HG03432 (cell line): ENCODE measurements at regions not wholly inside any gene's neighbourhood (a gene's known extent, or its start where the extent isn't known, plus 50 kb on each side); places are given as distances from the start of the nearest gene placed in this dataset.

ENCODE experiments used
- ATAC-seq: cut with Tn5 transposase; IDR thresholded peaks from one replicate; pipeline ENCODE4 v1.9.1; 2021; ENCODE audit warnings: mild to moderate bottlenecking, moderate library complexity; ENCODE audit not compliant: unreplicated experiment

DNA sequence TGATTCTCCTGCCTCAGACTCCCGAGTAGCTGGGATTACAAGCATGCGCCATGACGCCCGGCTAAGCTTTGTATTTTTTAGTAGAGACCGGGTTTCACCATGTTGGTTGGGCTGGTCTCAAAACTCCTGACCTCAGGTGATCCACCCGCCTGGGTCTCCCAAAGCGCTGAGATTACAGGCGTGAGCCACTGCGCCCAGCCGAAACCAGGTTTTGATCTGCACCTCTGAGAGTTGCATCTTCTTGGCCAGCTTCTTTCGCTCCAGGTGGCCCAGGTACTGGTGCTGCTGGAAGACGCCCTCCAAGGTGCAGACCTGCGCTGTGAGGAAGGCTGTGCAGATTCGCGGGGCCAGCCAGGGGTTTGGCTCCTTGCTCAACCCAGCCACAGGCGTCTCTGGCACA is 275.4 kb upstream of the LRRC3B start:
- ATAC-seq, result no peak

DNA sequence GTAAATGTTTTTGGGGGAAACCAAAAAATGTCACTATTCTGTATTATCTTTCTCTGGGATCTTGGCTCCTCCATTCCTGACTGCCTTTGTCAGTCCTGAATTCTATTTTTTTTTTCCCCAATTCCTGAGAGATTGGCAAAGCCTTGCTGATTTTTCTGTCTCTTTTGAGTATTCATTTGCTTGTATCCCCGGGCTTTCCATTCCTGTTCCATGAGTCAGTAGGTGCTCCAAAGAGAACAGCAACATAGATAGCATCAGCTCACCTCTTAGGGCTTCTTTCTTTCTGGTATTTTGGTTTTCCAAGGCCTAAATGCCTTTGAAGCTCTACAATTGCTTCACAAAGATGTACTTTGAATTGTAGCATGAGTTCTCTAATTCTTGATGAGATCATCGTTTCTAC is 271.7 kb upstream of the LRRC3B start:
- no peak for ATAC-seq

DNA sequence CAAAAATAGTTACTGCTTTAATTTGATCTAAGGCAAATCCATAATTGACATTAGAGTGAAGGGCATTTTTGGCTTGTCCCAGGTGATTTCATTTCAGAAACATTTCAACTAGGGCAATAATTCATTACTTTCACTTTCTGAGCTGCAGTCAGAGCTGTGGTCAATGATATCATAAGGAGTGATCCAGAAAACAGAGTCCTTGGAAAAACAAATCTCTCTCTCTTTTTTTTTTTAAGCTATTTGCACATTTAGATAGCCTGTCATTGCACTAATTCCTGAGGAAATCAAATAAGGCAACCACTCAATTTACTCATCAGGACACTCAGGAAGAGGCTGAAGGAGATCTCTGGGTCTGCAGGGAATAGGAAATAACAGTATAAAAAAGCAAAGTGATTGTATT is 269.5 kb upstream of the LRRC3B start:
- ATAC-seq, result no peak

DNA sequence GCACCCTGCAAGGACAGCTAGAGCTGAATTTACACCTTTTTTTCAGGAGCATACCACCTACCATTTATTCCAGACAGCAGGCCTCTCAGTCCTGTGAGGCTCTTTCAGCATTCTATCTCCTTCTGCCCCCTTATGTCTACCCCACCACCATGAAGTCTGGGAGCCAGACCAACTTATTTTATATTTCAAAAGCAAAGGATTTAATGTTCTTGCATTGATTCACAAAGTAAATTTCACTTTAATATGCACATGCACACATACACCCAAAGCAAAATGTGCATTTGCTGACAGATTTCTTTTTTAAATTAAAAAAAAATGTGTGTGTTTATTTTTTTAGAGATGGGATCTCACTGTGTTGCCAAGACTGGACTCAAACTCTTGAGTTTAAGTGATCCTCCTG is 264.2 kb upstream of the LRRC3B start:
- ATAC-seq, result no peak

DNA sequence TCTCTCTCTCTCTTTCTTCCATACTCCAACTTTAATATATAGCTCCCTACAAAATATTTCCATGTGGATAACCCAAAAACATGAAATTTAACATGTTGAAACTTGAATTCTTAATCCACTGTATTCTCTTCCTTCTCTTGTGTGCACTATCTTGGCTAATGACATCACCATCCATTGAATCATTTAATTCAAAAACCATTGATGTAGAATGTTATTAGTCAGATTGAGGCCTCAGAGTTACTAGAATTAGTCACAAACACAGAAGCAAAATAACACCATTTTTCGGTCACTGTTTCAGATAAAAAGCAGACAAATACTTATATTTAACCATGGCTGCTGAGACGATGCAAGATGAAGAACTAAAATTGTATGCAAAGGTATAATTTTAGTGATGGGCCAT is 256.9 kb upstream of the LRRC3B start:
- peak; percentile 59 for ATAC-seq

DNA sequence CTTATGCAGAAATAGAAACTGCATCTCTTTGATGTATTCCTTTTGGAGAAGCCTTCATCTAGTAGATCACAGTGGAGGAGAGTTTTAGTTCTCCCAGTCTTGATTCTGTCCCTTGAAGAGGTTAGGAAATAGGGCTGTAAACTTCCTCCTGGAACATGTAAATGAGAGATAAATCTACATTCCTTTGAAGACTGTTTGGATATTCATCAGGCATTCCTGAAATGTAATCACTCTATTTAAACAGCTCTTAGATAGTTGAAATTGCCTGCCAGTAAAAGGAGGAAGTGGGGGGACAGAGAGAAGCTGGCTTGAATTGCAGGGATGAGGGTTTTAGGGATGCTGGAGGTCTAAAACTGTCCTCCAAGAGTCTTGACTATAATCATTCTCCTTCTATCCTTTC is 254.3 kb upstream of the LRRC3B start:
- ATAC-seq, result no peak

DNA sequence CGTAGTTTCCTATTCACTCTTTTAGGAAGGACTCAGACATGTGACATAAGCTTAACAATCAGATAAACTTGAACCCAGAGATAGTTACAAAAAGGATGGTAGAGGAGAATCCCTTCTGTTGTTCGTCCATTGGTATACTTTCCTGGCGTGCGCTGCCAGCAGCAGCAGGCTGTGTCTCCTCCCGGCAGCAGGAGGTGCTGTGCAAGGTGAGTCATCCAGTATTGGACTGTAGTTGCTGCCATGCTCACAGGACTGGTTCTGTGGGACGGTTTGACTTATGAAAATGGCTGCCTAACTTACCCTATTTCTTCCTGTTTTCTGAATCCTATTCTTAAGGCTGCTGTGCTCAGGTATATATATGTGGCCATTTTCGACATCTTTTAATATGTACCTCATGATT is 253.4 kb upstream of the LRRC3B start:
- no peak for ATAC-seq

DNA sequence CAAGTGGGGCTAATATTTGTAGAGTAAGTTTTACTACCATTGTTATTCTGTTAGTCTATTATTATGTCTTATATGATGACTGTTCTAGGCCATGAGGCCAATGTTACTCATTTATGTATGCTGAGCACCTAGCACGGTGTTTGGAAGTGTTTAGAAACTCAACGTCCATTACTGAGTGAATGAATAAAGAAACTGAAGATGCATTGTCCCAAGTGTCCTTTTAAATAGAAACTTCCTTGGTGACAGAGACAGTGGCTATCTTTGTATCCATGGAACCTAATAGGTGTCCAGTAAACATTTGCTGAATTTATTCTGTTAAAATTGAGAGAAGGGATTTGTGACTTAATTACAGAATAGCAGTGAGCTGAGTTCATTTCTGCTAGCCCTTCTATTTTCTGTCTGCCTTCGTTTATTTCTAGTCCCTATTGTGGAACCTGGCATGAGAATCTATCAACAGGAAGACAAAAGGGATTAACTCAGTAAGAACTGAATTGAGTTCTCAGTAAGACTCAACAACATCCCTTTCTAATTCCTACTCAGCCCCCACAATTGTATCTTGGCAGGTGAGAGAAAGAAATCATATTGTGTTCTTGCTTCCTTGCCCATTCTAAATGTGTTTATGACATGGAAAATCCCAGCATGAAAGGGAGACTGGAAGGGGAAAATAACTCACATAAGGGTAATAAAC is 246.6 kb upstream of the LRRC3B start:
- no peak for ATAC-seq

DNA sequence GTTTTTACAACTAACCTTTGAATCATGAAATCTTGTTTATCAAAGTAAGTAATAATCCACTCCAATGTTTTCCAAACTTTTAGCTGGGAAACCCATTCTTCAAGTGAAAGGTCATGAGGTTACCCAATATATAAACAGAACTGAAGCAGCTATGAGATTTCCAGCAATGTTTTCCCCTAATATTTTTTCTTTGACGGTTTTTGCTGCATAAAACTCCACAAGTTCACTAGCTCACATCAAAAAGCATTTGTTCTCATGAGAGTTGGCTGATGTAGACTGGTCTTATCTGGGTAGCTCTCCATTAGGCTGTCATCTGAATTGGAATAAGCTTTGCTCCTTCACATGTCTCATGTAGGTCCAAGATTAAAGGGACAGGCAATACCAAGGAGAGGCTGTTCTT is 241.2 kb upstream of the LRRC3B start:
- ATAC-seq, result no peak

DNA sequence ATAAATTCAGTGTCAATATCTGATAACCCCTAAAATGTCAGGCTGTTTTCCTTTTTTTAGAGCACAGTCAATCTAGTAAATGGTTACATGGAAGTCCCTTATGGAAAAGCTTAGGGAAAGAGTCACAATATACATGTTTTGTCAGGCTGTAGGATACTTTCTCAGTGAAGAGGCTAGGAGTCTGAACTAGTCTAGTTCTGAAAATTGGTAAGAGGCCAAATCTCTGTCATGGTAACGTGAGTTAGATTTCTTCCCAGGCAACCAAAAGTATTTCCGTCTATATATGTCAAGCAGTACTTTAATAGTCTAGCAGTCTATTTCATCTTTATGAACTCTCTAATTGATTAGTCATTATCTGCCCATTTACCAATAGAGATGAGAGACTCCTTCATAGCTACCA is 215.9 kb upstream of the LRRC3B start:
- ATAC-seq, result no peak

DNA sequence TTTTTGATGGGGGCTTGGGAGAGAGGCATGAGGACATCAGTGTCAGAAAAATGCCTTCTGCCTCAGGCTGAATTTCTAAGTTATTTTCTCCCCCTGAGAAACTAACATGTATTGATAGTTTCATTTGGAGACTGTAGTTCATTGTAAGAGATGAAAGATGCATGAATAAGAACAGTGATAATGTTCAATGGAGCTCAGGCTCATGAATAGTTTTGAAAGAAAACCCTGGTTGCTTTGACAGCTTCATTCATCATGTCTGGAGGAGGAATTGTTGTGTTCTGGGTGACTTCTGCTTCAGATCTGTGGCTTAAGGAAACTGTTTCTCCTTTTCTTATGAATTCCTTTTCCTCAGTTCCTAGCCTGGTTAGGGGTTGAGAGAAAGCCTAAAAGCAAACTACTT is 204.0 kb upstream of the LRRC3B start:
- ATAC-seq, result no peak

DNA sequence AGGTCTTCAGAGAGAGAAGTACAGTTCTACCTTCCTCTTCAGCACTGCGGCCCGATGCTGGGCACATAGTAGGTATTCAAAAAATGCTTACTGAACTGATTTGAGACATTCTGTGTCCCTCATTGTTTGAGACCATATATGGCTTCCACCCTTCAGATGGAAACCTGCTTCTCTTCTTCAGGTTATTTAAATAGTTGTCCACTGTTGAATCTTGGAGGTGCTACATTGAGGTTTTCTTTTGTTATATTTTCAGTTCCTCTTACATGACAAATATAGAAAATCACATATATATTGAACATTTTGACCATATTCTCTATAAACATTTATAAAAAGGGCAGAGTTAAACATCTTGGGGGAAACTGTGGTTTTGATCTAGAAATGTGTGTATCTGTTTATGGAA is 200.2 kb upstream of the LRRC3B start:
- peak; percentile 73 for ATAC-seq

DNA sequence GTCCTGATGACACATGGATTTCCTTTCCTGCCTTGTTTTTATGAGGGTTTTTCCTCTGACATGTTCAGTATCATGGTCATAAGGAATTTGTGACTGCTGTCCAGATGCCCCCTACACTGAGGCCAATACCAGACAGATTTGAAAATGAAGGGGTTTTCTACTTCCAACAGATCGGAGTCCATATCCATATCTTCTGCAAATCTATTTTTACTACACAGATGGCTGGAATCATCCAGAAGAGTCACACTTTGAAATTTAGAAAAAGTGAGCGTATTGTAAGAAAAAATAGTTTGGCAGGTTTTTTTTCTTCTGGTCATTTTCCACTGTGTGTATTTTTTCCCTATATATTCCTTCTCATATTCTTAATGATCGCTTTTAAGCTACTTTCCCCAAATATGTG is 197.5 kb upstream of the LRRC3B start:
- no peak for ATAC-seq

DNA sequence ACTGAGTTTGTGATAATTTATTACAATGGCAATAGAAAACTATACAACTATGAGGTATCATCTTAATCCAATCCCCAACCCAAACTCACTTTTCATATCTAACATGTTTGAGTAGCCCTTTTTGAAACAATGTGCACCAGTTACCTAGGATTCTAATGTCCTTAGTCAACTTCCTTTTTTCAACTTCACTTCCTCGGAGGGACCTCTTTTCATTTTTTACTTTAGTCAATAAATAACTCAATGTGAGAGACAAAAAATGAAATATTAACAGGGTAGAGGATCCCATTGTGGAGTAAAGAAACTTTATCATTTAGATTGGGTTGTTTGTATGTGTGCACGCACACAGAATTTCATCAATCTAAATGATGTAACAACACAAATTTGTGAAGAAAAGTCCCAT is 193.6 kb upstream of the LRRC3B start:
- ATAC-seq, result no peak

DNA sequence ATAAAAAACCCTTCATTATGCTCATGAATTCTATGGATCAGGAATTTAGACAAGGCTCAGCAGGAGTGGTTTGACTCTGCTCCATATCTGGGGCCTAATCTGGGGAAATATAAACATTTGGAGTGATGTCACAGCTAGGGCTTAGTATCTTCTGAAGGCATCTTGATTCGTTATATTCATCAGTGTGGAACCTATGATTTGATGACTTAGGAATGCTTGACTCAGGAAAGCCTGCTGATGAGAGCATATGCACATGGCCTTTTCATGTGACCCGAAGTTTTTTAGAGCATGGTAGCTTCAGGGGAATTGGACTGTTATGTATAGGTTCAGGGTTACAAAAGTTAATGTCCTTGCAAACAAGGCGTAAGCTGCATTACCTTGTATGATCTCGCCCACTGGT is 184.9 kb upstream of the LRRC3B start:
- ATAC-seq, result no peak

DNA sequence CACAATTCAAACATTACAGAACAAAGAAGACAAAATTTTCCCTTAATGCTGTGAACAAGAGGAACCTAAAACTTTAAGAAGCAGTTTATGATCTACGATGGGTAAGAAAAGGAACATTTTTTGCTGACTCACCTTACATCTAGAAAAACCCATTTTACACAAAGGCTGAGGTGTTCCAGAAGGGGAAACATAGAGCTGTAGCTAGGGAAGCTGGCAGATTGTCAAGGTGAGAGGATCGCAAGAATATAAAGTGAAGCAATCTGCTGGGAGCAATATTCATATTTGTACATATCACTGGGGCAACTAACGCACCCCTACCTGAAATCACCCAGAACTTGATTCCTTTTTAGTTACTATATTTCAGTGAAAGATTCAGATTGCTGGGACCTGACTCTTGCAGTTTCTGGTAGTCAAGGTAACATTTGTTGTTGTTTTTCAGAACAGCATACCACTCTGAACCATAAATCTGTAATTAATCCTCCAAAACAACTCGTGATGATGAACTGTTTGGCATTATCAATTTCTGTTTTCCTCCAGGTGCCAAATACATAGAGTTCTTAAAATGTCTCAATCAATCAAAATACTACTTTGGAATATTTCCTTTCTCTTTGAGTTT is 184.1 kb upstream of the LRRC3B start:
- ATAC-seq, result no peak

DNA sequence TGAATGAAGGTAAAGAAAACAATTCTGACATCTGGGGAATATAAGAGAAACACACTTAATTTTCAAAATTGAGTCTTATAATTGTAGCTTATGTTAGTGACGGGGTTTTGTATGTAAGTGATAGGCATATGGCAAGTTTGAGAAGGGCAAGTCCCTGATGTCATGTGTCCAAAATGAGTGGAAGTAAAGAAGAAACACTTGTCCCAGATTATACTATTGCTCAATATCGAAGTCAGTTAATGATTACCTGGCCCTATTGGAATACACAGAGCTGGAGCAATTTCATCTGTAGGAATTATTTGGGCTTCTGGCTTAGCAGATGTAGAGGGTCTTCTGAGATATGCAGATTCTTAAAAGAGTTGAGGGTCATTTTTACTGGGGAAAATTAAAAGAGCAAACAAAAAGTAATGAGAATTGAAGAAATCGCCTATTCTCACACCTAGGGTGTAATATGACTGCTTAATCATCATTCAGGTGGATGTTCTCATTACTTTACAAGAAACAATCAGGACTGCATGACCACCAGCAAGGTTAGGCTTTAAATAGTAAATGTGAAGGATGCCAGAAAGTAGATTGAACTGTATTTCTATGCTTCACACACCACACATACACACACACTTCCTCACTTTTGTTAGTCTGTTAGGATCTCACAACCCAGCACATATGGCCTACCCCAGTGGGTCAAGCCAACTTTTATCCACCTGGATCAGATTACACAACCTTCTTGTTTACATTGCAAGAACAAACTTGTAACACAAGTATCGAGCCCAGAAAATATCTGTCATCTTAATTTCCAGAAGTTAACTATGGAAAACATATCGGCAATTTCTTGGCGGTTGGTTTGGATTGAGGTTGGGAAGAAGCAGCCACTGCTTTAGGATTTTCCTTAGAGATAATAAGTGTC is 183.3 kb upstream of the LRRC3B start:
- no peak for ATAC-seq

DNA sequence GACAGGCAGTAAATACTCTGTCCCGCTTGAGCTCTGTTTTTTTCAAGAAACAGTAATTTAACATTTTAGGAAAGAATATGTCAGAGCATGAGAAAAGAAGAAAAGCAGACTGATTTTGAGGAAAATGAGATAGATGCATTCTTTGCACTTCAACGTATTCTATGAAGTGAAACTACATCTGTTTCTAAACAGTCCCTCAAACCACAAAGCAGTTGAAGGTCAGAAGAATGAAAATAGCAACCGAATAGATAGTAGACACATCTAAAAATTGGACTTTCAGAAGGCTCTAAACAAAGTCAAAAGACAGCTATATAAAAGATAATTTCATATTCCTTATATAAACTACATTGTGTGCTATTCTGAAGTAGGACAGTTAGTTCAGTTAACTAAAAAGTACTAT is 172.6 kb upstream of the LRRC3B start:
- peak; percentile 82 for ATAC-seq

DNA sequence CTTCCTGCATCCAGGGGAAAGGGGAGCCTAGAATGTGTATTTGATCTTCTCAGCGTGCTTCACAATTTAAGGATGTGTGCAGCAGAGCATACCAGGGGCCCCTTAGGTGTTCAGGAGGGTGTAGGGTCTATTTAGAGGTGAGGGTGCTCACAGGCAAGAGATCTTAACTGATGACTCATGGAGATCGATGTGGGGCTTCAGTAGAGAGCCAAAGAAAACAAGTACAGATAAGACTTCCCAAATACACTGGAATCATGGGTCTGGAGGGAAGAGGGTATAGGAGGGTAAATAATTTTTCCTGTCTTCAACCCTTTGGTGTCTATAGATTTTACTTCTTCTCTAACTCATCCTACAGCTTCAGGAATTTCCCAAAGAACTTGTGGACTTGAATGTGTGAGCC is 170.2 kb upstream of the LRRC3B start:
- ATAC-seq, result no peak

DNA sequence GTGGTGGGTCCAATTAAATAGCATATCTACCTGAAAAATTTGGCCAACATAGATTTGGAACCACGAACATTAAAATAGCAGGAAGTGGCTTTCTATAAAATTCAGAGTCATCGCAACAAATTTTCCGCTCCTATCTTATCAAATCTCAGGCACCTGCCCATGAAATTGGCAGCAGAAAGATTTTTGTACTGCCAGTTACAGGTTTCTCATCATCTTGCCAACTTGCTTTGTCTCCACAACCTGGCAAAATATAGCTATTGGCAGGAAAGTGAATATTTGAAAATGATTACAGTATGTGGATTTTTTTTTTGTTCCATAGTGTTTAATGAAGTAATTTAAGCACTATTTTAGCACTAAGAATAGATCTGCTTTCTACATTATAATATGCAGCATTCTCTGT is 161.6 kb upstream of the LRRC3B start:
- no peak for ATAC-seq

DNA sequence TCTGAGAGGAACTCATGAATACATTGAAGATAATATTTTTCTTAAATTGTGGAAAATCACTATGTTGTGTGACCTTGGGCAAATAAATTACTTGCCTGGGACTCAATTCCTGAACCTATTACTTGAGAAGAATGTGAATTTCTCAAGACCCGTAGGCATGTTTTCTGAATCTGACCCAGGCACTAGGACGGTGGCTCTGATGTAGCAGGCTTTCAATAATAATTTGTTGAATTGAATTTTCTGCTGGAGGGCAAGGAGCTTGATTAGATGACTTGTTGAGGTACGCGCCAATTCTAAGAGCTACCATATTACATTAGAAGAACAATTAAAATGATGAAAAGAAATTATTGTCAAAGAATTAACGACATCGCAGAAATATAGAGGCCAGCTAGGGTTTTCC is 150.2 kb upstream of the LRRC3B start:
- ATAC-seq, result no peak

DNA sequence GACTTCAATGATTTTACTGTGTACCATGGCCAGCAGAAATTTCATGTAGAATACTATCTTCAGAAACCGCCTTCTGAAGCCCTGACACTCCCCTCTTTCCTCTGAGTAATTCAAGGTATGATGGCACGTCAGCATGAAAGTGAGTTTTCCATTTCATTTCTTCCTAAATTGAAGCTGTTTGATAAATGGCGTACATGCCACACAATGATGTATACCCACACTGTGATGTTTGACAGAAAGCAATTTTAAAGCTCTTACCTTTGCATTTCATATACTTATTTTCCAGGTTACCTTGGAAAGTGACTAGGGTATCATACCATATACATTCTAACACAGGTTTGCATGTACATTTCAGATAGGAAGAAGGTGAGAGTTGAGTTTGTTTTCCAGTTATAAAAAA is 147.9 kb upstream of the LRRC3B start:
- ATAC-seq, result no peak
